ENCODE measurements at regions not wholly inside any gene's neighbourhood (a gene's known extent, or its start where the extent isn't known, plus 50 kb on each side); places are given as distances from the start of the nearest gene placed in this dataset.
"Not testable (repeated sequence)": the region's sequence is repeated elsewhere in the genome, so short reads cannot be mapped to it uniquely, and the experiment has no call there.

DNA sequence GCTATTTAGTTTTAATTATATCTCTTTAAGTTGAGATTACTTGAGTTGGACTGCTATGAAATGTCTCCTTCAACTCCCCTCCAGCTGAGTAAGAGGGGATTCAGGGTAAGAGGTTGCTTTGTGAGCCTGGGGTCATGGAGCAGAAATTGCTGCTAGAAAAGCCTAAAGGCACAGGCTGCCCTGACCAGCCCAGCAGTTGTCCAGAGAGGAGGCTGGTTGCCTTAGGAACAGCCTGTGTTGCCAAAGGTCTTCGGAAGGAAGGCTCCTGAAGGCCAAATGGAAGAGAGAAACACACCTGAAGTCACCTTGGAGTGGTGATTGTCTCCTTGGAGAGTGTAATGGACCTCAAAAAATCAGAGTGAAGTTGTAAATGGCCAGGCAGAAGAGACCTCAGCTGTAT lies 235.5 kb upstream of the PDE3A start:
- no peaks in the 10 kb centered on the region for H3K36me3 Mint-ChIP-seq (ENCODE audit: insufficient read depth)
- ATAC-seq (replicated peaks) (no peak), DNase-seq (no peak)
- H3K9me3 Mint-ChIP-seq, result peaks cover 0 to 4% of the 10 kb centered on the region in 2 donors
- no peak overlapping the region for H3K4me3 Mint-ChIP-seq
- H3K4me1 Mint-ChIP-seq (ENCODE audit: low read depth in 2 of 2), result no peaks in the 10 kb centered on the region
- H3K27me3 Mint-ChIP-seq, result no peaks in the 10 kb centered on the region
- no peak overlapping the region for H3K27ac Mint-ChIP-seq

DNA sequence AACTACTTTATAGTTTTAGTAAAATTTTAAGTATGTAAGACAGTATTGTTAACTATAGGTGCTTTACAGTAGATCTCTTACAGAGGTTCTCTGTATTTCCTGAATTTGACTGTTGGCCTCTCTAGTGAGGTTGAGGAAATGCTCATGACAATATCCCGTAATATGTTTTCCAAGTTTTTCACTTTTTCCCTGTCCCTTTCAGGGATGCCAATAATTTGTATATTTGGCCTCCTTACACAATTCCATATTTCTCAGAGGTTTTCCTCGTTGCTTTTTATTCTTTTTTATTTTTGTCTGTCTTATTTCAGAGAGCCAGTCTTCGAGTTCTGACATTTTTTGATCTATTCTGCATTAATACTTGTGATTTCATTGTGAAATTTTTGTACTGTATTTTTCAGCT lies 233.7 kb upstream of the PDE3A start:
- peaks cover 0 to 4% of the 10 kb centered on the region in 2 donors for H3K9me3 Mint-ChIP-seq
- H3K36me3 Mint-ChIP-seq (ENCODE audit: insufficient read depth), result no peaks in the 10 kb centered on the region
- no peaks in the 10 kb centered on the region for H3K27me3 Mint-ChIP-seq
- no peaks in the 10 kb centered on the region for H3K4me1 Mint-ChIP-seq (ENCODE audit: low read depth in 2 of 2)
- H3K27ac Mint-ChIP-seq, result no peak overlapping the region
- no peak overlapping the region for H3K4me3 Mint-ChIP-seq
- DNase-seq (no peak), ATAC-seq (replicated peaks) (no peak)

DNA sequence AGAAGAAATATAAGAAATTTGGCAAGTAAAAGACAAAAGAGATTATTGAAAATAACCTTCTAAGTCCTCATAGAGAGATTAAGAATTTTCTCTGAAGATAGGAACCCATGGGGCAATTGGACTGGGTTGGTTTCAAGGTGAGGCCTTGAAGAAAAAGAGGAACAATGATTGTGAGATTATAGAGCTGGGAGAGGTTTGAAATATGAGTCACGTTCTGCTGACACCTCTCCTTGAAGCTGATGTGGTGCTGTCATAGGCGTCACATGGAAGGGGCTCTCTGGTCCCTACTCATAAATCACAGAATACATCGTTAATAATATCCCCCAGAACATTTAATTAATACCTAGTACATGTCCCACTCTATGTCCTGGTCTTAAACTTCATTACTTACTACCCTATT lies 227.6 kb upstream of the PDE3A start:
- no peak for DNase-seq
- no peaks in the 10 kb centered on the region for H3K4me1 Mint-ChIP-seq (ENCODE audit: low read depth in 2 of 2)
- no peaks in the 10 kb centered on the region for H3K27me3 Mint-ChIP-seq
- no peak for ATAC-seq (replicated peaks)
- peaks cover 0 to 5% of the 10 kb centered on the region in 2 donors for H3K9me3 Mint-ChIP-seq
- no peak overlapping the region for H3K27ac Mint-ChIP-seq
- no peak overlapping the region for H3K4me3 Mint-ChIP-seq
- no peaks in the 10 kb centered on the region for H3K36me3 Mint-ChIP-seq (ENCODE audit: insufficient read depth)

DNA sequence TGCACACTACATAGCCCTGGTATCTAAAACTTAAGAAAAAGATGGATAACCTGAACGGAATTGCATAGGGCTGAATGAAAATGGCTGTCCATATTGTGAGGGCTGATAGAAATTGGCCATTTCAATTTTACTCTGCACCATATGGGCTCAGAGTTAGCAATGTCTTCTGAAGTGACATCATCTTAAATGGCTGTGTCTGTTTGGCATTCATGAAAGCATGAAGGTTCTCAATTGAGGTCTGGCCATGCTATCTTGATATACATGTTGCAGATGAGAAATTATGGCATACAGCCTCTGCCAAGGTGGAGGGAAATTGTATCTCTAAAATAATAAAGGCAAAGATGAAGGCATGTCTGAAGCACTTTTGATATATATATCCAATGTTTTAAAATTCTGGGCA lies 226.0 kb upstream of the PDE3A start:
- DNase-seq (no peak), ATAC-seq (replicated peaks) (no peak)
- Mint-ChIP-seq H3K9me3 (peaks cover 0 to 3% of the 10 kb centered on the region in 2 donors), H3K36me3 (ENCODE audit: insufficient read depth) (no peaks in the 10 kb centered on the region), H3K4me1 (ENCODE audit: low read depth in 2 of 2) (no peaks in the 10 kb centered on the region), H3K27me3 (no peaks in the 10 kb centered on the region), H3K4me3 (no peak overlapping the region), H3K27ac (no peak overlapping the region)

DNA sequence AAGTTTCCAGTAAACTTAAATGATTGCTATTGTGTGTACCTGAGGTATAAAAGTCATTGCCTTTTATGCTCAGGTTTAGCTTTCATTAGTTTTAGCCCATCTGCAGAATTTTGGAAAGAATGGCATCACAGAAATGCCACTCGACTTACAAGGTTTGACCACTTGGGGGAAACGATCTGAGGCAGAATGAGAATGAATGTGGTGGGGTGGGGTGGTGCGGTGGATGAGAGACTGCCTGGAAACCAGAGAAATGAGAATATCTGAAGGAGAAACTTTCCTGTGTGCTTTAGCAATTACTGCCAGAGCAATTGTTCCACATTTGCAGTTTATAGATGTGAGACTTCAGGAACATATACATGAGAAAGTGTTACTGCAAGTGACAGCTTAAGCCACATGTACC lies 225.4 kb upstream of the PDE3A start:
- H3K27ac Mint-ChIP-seq, result no peak overlapping the region
- H3K4me3 Mint-ChIP-seq, result no peak overlapping the region
- ATAC-seq (replicated peaks) (no peak), DNase-seq (no peak)
- no peaks in the 10 kb centered on the region for H3K36me3 Mint-ChIP-seq (ENCODE audit: insufficient read depth)
- peaks cover 0 to 3% of the 10 kb centered on the region in 2 donors for H3K9me3 Mint-ChIP-seq
- no peaks in the 10 kb centered on the region for H3K27me3 Mint-ChIP-seq
- no peaks in the 10 kb centered on the region for H3K4me1 Mint-ChIP-seq (ENCODE audit: low read depth in 2 of 2)

DNA sequence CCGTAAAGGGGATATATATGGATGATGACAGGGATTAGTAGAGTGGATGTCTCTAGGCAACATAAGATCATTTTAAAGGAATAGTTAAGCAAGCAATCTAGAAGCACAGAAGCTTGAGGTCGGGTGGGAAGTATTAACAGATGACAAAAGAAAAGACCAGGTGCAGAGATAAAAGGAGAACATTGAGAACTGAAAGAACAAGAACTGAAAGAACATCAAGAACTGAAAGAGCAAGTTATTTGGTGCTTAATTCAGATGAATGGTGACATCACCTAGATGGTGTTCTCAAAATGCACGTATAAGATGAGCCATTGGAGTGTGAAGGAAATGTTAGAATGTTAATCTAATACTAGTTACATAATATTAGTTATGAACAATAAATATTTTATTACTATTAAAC lies 224.0 kb upstream of the PDE3A start:
- Mint-ChIP-seq H3K4me3 (no peak overlapping the region), H3K27me3 (no peaks in the 10 kb centered on the region), H3K27ac (no peak overlapping the region), H3K9me3 (peaks cover 0 to 3% of the 10 kb centered on the region in 2 donors), H3K36me3 (ENCODE audit: insufficient read depth) (no peaks in the 10 kb centered on the region), H3K4me1 (ENCODE audit: low read depth in 2 of 2) (no peaks in the 10 kb centered on the region)
- ATAC-seq (replicated peaks) (no peak), DNase-seq (no peak)

DNA sequence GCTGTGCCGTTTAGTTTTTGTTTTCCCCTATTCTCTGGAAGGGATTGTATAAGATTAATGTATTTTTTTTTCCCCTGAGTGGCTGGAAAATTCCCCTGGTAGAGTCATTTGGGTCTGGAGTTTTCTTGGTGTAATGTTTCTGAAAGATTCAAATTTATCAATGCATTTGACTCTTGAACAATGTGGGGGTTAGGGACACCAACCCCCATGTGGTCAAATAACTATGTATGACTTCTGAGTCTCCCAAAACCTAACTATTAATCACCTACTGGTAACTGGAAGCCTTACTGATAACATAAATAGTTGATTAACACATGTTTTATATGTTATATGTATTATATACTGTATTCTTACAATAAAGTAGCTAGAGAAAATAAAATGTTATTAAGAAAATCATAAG lies 220.1 kb upstream of the PDE3A start:
- Mint-ChIP-seq H3K36me3 (ENCODE audit: insufficient read depth) (no peaks in the 10 kb centered on the region), H3K4me1 (ENCODE audit: low read depth in 2 of 2) (no peaks in the 10 kb centered on the region), H3K27me3 (no peaks in the 10 kb centered on the region), H3K9me3 (peaks cover 0 to 3% of the 10 kb centered on the region in 2 donors), H3K27ac (no peak overlapping the region), H3K4me3 (no peak overlapping the region)
- no peak for ATAC-seq (replicated peaks)
- no peak for DNase-seq

DNA sequence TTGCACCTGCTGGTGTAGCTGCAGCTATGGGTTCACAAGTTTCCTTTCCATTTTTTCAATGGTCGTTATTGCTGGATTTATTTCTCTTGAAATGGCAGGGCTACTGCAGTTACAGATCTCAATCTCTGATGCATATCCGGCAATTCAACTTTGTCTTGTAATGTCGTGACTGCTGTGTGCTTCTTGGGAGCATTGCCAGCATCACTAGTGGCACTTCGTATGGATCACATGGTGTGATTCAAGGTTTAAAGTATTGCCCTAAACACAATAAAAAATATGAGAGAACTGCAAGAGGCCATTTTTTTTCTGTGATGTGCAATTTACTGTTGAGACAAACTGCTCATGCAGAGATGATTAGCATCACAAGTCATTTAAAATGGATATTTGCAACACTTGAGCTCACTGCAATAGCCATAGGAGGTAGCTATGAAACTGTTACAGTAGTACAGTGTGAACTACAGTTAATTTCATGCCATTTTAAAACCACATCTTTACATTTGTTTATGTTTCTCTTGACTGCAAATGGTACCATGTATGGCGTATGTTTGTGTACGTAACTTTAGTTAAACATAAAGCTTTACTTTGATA lies 217.4 kb upstream of the PDE3A start:
- DNase-seq, result no peak
- H3K36me3 Mint-ChIP-seq (ENCODE audit: insufficient read depth), result no peaks in the 10 kb centered on the region
- H3K27ac Mint-ChIP-seq, result no peak overlapping the region
- H3K4me1 Mint-ChIP-seq (ENCODE audit: low read depth in 2 of 2), result no peaks in the 10 kb centered on the region
- ATAC-seq (replicated peaks), result no peak
- peaks cover 0 to 2% of the 10 kb centered on the region in 2 donors for H3K9me3 Mint-ChIP-seq
- no peaks in the 10 kb centered on the region for H3K27me3 Mint-ChIP-seq
- no peak overlapping the region for H3K4me3 Mint-ChIP-seq

DNA sequence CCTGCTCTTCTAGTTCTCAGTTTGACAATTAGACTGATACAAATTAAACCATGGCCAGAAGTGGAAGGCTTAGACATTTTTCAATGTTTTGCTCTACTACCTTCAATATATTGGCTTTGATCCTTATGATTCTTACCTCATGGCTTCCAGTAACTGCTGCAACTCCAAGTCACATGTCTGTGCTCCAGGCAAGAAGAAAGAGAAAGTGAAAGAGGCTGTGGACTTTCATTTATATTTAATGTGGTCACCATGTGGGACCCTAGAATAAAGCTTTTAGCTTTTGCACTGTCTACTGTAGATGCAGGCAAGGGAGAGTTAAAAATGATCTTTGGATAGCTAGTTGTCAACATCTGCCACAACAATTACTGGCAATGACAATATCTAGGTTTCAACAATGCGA lies 214.3 kb upstream of the PDE3A start:
- H3K27me3 Mint-ChIP-seq, result no peaks in the 10 kb centered on the region
- no peaks in the 10 kb centered on the region for H3K36me3 Mint-ChIP-seq (ENCODE audit: insufficient read depth)
- no peak overlapping the region for H3K27ac Mint-ChIP-seq
- ATAC-seq (replicated peaks) (no peak), DNase-seq (no peak)
- no peaks in the 10 kb centered on the region for H3K9me3 Mint-ChIP-seq
- H3K4me3 Mint-ChIP-seq, result no peak overlapping the region
- no peaks in the 10 kb centered on the region for H3K4me1 Mint-ChIP-seq (ENCODE audit: low read depth in 2 of 2)

DNA sequence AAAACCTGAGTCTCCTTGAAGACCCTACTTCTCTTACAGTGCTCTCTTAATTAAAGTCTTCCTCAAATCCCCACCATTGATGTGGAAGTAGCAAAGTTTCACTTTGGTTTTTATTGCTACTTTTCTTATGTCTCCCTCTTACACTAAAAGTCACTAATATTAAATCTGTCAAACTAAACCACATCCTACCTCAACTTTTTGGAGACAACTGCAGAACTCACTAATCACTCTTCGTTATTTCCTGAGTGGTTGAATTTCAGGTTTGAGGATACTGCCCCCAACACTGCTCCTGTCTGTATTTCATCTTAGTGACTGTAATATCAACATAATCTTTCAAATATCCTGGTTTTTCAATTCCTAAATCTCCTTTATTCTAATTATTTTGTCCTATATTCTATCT lies 213.0 kb upstream of the PDE3A start:
- Mint-ChIP-seq H3K4me1 (ENCODE audit: low read depth in 2 of 2) (no peaks in the 10 kb centered on the region), H3K36me3 (ENCODE audit: insufficient read depth) (no peaks in the 10 kb centered on the region), H3K4me3 (no peak overlapping the region), H3K9me3 (no peaks in the 10 kb centered on the region), H3K27ac (no peak overlapping the region), H3K27me3 (no peaks in the 10 kb centered on the region)
- DNase-seq (no peak), ATAC-seq (replicated peaks) (no peak)

DNA sequence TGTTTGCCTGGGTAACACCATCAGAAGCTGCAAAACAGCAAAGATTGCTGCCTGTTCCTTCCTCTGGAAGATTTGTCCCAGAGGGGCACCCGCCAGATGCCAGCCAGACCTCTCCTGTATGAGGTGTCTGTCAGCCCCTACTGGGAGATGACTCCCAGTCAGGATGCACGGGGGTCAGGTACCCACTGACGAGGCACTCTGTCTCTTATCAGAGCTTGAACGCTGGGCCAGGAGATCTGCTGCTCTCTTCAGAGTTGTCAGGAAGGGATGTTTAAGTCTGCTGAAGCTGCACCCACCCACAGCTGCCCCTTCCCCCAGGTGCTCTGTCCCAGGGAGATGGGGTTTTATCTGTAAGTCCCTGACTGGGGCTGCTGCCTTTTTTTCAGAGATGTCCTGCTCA lies 207.4 kb upstream of the PDE3A start:
- H3K9me3 Mint-ChIP-seq; H3K4me3 Mint-ChIP-seq; H3K36me3 Mint-ChIP-seq (ENCODE audit: insufficient read depth); H3K4me1 Mint-ChIP-seq (ENCODE audit: low read depth in 2 of 2); H3K27me3 Mint-ChIP-seq; ATAC-seq (replicated peaks); H3K27ac Mint-ChIP-seq; DNase-seq: not testable (repeated sequence)

DNA sequence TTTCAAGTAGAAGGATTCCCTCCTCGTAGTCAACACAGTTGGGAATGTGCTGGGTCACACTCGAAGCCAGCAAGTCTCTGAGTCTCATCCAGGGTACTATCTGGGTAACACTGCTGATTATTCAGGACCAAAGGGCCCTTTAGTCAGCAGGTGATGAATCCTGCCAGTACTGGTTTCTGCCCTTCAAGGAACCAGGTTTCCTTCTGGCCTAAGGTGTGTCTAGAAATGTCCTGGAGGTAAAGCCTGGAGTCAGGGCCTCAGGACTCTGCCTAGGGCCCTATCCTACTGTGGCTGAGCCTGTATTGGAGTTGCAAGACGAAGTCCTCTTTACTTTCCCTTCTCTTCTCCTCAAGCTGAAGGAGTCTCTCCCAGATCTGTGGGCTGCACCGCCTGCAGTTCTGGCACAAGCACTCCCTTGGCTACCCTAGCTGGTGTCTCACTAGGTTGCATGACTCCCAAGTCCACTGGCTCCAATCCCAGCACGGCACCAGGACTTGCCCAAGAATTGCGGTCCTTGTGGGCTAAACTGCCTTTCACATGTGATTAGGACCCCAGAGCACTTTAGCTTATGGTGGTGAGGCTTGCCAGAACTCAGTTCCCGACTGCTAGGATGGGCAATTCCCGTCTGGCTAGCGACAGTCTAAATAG lies 193.7 kb upstream of the PDE3A start:
- Mint-ChIP-seq H3K9me3 (no peaks in the 10 kb centered on the region), H3K36me3 (ENCODE audit: insufficient read depth) (no peaks in the 10 kb centered on the region), H3K27me3 (no peaks in the 10 kb centered on the region), H3K4me1 (ENCODE audit: low read depth in 2 of 2) (no peaks in the 10 kb centered on the region), H3K4me3 (no peak overlapping the region), H3K27ac (no peak overlapping the region)
- no peak for DNase-seq
- no peak for ATAC-seq (replicated peaks)

DNA sequence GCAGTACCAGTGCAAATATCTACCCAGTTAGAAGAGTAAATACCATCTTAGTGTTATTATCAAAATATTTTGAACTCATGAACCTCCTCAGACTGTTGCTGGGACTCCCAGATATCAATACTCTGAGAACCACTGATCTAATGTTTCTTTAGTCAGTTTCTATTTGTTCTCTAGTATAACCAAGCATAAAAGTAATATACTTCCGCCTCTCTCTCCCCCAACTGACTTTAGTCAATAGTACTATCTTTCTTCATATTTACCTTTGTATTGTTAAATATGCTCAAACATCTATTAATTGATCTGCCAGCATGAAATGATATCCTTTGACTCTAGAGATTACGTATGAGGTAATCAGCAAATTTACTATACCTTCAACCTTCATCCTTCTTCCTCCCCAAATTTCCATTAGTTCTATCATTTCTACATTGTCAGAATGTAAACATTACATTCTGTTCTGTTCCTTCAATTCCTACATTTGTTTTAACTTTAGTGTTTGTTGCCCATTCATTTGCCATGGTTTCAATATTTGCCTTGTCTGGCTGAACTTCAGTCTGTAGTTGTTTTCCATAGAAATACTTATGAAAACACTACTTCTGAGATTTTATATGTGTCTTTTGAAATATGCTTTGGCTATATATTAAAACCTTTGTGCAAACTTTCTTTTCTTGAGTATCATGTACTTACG lies 192.5 kb upstream of the PDE3A start:
- H3K27ac Mint-ChIP-seq, result no peak overlapping the region
- H3K4me1 Mint-ChIP-seq (ENCODE audit: low read depth in 2 of 2), result no peaks in the 10 kb centered on the region
- H3K4me3 Mint-ChIP-seq, result no peak overlapping the region
- no peaks in the 10 kb centered on the region for H3K36me3 Mint-ChIP-seq (ENCODE audit: insufficient read depth)
- no peak for ATAC-seq (replicated peaks)
- H3K9me3 Mint-ChIP-seq, result no peaks in the 10 kb centered on the region
- no peak for DNase-seq
- no peaks in the 10 kb centered on the region for H3K27me3 Mint-ChIP-seq

DNA sequence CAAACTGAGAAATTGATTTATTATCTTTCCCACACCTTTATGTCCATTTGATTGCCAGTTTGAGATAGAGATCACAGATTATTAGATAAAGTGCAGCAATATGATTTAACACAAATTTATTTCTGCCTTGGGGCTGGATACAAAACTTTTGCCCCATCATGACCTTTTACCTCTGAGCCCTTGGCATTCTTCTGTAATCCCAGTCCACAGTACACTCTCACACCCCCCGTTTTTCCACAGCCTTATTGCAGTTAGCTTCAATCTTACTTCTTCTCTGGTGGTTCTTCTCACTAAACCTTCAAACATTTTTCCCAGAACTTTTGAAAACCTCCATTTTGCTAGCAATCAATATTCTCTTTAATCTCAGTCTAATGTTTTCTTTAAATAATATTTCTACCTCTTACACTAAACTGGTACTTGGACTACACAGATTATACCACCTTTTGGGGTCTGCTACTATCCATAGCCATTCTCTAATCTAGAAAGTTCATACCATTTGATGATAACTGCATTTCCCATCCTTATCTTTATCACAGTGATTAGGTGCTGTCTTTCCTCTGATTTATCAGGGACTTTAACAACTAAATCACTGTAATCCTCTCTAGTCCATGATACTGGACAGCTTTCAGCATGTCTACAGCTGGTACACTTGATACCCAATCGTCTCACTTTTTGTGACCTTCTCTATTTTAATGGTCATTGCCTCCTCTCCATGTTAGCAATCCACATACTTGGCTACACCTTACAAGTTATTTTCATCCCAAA lies 186.7 kb upstream of the PDE3A start:
- Mint-ChIP-seq H3K4me3 (no peak overlapping the region), H3K36me3 (ENCODE audit: insufficient read depth) (no peaks in the 10 kb centered on the region), H3K27me3 (no peaks in the 10 kb centered on the region), H3K27ac (no peak overlapping the region), H3K4me1 (ENCODE audit: low read depth in 2 of 2) (no peaks in the 10 kb centered on the region), H3K9me3 (peaks cover 0 to 2% of the 10 kb centered on the region in 2 donors)
- DNase-seq (no peak), ATAC-seq (replicated peaks) (no peak)
